ENCODE measurements at regions not wholly inside any gene's neighbourhood (a gene's known extent, or its start where the extent isn't known, plus 50 kb on each side); places are given as distances from the start of the nearest gene placed in this dataset.

DNA sequence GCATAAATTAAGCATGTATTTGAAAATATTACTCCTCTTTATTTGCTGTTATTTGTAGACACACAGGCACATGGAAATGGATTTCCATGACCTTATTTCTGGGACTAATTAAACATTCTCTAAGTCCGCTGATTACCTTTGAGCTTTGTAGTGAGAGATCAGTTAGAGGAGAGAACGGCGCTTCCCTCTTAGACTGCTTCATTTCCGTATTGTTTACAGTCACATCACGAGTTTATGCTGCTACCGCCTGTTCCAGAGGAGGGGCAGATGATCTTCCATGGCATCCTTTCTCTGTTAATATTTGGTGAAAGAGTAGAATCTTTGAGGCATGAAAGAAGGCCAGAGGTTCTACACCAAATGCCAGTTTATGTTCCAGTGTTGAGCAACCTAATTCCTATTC lies 404.4 kb downstream of the TRIB2 start:
- no peaks in the 10 kb centered on the region for H3K4me1 ChIP-seq (ENCODE audit: control insufficient read depth, extremely low read depth, insufficient read depth, low read length)
- no peak overlapping the region for H3K4me2 ChIP-seq (ENCODE audit: control insufficient read depth, extremely low read depth, insufficient read depth, low read depth, low read length)
- H3K27ac ChIP-seq (ENCODE audit: control insufficient read depth, insufficient read depth, low read length) = no peak overlapping the region
- no peaks in the 10 kb centered on the region for H3K9me3 ChIP-seq (ENCODE audit: control insufficient read depth, low read depth, low read length)
- no peaks in the 10 kb centered on the region for H3K9me1 ChIP-seq (ENCODE audit: control insufficient read depth, extremely low read depth, insufficient read depth, low read length)
- no peaks in the 10 kb centered on the region for H4K20me1 ChIP-seq (ENCODE audit: control insufficient read depth, extremely low read depth, insufficient read depth, low read length)
- H3K27me3 ChIP-seq (ENCODE audit: control insufficient read depth, extremely low read depth, insufficient read depth, low read length) = no peaks in the 10 kb centered on the region
- dilution Hi-C loops (cut with MboI; ENCODE audit: extremely low pct_ligation_motif_present, low sequenced_read_pairs) = no loop called here
- TF ChIP-seq, protein P1, sequence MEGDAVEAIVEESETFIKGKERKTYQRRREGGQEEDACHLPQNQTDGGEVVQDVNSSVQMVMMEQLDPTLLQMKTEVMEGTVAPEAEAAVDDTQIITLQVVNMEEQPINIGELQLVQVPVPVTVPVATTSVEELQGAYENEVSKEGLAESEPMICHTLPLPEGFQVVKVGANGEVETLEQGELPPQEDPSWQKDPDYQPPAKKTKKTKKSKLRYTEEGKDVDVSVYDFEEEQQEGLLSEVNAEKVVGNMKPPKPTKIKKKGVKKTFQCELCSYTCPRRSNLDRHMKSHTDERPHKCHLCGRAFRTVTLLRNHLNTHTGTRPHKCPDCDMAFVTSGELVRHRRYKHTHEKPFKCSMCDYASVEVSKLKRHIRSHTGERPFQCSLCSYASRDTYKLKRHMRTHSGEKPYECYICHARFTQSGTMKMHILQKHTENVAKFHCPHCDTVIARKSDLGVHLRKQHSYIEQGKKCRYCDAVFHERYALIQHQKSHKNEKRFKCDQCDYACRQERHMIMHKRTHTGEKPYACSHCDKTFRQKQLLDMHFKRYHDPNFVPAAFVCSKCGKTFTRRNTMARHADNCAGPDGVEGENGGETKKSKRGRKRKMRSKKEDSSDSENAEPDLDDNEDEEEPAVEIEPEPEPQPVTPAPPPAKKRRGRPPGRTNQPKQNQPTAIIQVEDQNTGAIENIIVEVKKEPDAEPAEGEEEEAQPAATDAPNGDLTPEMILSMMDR (optimal IDR thresholded peaks at IDR 0.05 in 1 of 3, IDR thresholded peaks at IDR 0.05 in 1 of 3, conservative IDR thresholded peaks at IDR 0.05 in 1 of 3; ENCODE audit: extremely low read depth in 1 of 3, insufficient read depth in 2 of 3, low read length in 3 of 3) = no peak
- TF ChIP-seq EZH2 (IDR thresholded peaks at IDR 0.05; ENCODE audit: low read length) = no peak
- H3K9ac ChIP-seq (ENCODE audit: control insufficient read depth, extremely low read depth, insufficient read depth, low read length) = no peak overlapping the region
- no peak overlapping the region for H2AFZ ChIP-seq (ENCODE audit: control insufficient read depth, low read length)
- no peaks in the 10 kb centered on the region for H3K79me2 ChIP-seq (ENCODE audit: control insufficient read depth, insufficient read depth, low read length)
- FAIRE-seq (no peak), DNase-seq (ENCODE audit: low read depth, low spot score) (no peak)
- H3K36me3 ChIP-seq (ENCODE audit: control insufficient read depth in 2 of 2, extremely low read depth in 1 of 2, insufficient read depth in 2 of 2, low read length in 2 of 2) = no peaks in the 10 kb centered on the region
- H3K4me3 ChIP-seq (ENCODE audit: control insufficient read depth in 2 of 3, extremely low read depth in 1 of 3, insufficient read depth in 2 of 3, low read depth in 1 of 3, low read length in 3 of 3) = no peak overlapping the region

DNA sequence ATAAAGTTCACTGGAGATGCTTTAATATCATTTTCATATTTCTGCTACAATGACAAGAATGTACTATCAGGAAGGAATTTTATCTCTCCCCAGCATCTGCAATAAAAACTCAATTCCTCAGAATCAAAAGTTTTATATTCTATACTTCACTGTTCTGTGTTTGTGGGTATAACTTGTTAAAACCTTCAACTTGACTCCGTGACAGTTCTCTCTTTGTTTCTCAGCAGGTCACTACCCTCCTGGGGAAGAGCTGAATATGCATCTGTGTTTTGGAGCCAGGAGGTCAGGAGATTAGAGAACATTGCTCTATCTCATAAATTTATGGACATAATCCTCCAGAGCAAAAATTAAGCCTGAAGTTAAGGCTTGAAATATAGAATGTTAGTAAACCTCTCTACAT lies 411.4 kb downstream of the TRIB2 start:
- DNase-seq (ENCODE audit: low read depth, low spot score) (no peak), FAIRE-seq (no peak)
- no peaks in the 10 kb centered on the region for H3K27me3 ChIP-seq (ENCODE audit: control insufficient read depth, extremely low read depth, insufficient read depth, low read length)
- H3K4me3 ChIP-seq (ENCODE audit: control insufficient read depth in 2 of 3, extremely low read depth in 1 of 3, insufficient read depth in 2 of 3, low read depth in 1 of 3, low read length in 3 of 3) = no peak overlapping the region
- H3K9ac ChIP-seq (ENCODE audit: control insufficient read depth, extremely low read depth, insufficient read depth, low read length) = no peak overlapping the region
- H3K9me1 ChIP-seq (ENCODE audit: control insufficient read depth, extremely low read depth, insufficient read depth, low read length) = no peaks in the 10 kb centered on the region
- no peak overlapping the region for H3K27ac ChIP-seq (ENCODE audit: control insufficient read depth, insufficient read depth, low read length)
- no peaks in the 10 kb centered on the region for H3K4me1 ChIP-seq (ENCODE audit: control insufficient read depth, extremely low read depth, insufficient read depth, low read length)
- TF ChIP-seq, protein P1 (optimal IDR thresholded peaks at IDR 0.05 in 1 of 3, IDR thresholded peaks at IDR 0.05 in 1 of 3, conservative IDR thresholded peaks at IDR 0.05 in 1 of 3; ENCODE audit: extremely low read depth in 1 of 3, insufficient read depth in 2 of 3, low read length in 3 of 3) = no peak
- TF ChIP-seq EZH2 (IDR thresholded peaks at IDR 0.05; ENCODE audit: low read length) = no peak
- H4K20me1 ChIP-seq (ENCODE audit: control insufficient read depth, extremely low read depth, insufficient read depth, low read length) = no peaks in the 10 kb centered on the region
- H3K79me2 ChIP-seq (ENCODE audit: control insufficient read depth, insufficient read depth, low read length) = no peaks in the 10 kb centered on the region
- H2AFZ ChIP-seq (ENCODE audit: control insufficient read depth, low read length) = no peak overlapping the region
- H3K9me3 ChIP-seq (ENCODE audit: control insufficient read depth, low read depth, low read length) = no peaks in the 10 kb centered on the region
- H3K4me2 ChIP-seq (ENCODE audit: control insufficient read depth, extremely low read depth, insufficient read depth, low read depth, low read length) = no peak overlapping the region
- dilution Hi-C loops (cut with MboI; ENCODE audit: extremely low pct_ligation_motif_present, low sequenced_read_pairs) = no loop called here
- H3K36me3 ChIP-seq (ENCODE audit: control insufficient read depth in 2 of 2, extremely low read depth in 1 of 2, insufficient read depth in 2 of 2, low read length in 2 of 2) = no peaks in the 10 kb centered on the region
